ENCODE measurements at regions not wholly inside any gene's neighbourhood (a gene's known extent, or its start where the extent isn't known, plus 50 kb on each side); places are given as distances from the start of the nearest gene placed in this dataset.

- H3K36me3 ChIP-seq (ENCODE audit: insufficient read depth, low read length), result no peaks in the 10 kb centered on the region
- no peak overlapping the region for H3K27ac ChIP-seq (ENCODE audit: low read depth, low read length)
- H3K9me3 ChIP-seq (ENCODE audit: low read length), result no peaks in the 10 kb centered on the region
- no peak overlapping the region for H3K4me3 ChIP-seq (ENCODE audit: low read depth in 1 of 2, low read length in 2 of 2)
- no peaks in the 10 kb centered on the region for H3K27me3 ChIP-seq (ENCODE audit: control insufficient read depth in 1 of 2, insufficient read depth in 2 of 2, low read length in 2 of 2)
- no peaks in the 10 kb centered on the region for H3K4me1 ChIP-seq (ENCODE audit: insufficient read depth, low read length)
- H3K9ac ChIP-seq (ENCODE audit: low read length), result no peak overlapping the region
These were observed 208.6 kb downstream of the PSAT1 start for GRCh38 chr9:78505546-78505945.

GRCh38 chr9:78507037-78507436 lies 210.1 kb downstream of the PSAT1 start:
- no peaks in the 10 kb centered on the region for H3K27me3 ChIP-seq (ENCODE audit: control insufficient read depth in 1 of 2, insufficient read depth in 2 of 2, low read length in 2 of 2)
- no peak overlapping the region for H3K9ac ChIP-seq (ENCODE audit: low read length)
- no peaks in the 10 kb centered on the region for H3K9me3 ChIP-seq (ENCODE audit: low read length)
- H3K36me3 ChIP-seq (ENCODE audit: insufficient read depth, low read length), result no peaks in the 10 kb centered on the region
- H3K4me1 ChIP-seq (ENCODE audit: insufficient read depth, low read length), result no peaks in the 10 kb centered on the region
- H3K27ac ChIP-seq (ENCODE audit: low read depth, low read length), result no peak overlapping the region
- no peak overlapping the region for H3K4me3 ChIP-seq (ENCODE audit: low read depth in 1 of 2, low read length in 2 of 2)

GRCh38 chr9:78510035-78510434 lies 213.1 kb downstream of the PSAT1 start:
- H3K4me1 ChIP-seq (ENCODE audit: insufficient read depth, low read length), result no peaks in the 10 kb centered on the region
- no peak overlapping the region for H3K4me3 ChIP-seq (ENCODE audit: low read depth in 1 of 2, low read length in 2 of 2)
- no peaks in the 10 kb centered on the region for H3K9me3 ChIP-seq (ENCODE audit: low read length)
- no peak overlapping the region for H3K9ac ChIP-seq (ENCODE audit: low read length)
- no peak overlapping the region for H3K27ac ChIP-seq (ENCODE audit: low read depth, low read length)
- H3K36me3 ChIP-seq (ENCODE audit: insufficient read depth, low read length), result no peaks in the 10 kb centered on the region
- no peaks in the 10 kb centered on the region for H3K27me3 ChIP-seq (ENCODE audit: control insufficient read depth in 1 of 2, insufficient read depth in 2 of 2, low read length in 2 of 2)

- Histone ChIP-seq H3K4me3 (ENCODE audit: low read depth in 1 of 2, low read length in 2 of 2) (no peak overlapping the region), H3K27me3 (ENCODE audit: control insufficient read depth in 1 of 2, insufficient read depth in 2 of 2, low read length in 2 of 2) (no peaks in the 10 kb centered on the region), H3K36me3 (ENCODE audit: insufficient read depth, low read length) (no peaks in the 10 kb centered on the region), H3K27ac (ENCODE audit: low read depth, low read length) (no peak overlapping the region), H3K9me3 (ENCODE audit: low read length) (no peaks in the 10 kb centered on the region), H3K4me1 (ENCODE audit: insufficient read depth, low read length) (no peaks in the 10 kb centered on the region), H3K9ac (ENCODE audit: low read length) (no peak overlapping the region)
These were observed 218.2 kb downstream of the PSAT1 start for GRCh38 chr9:78515108-78515507.

- Histone ChIP-seq H3K4me3 (ENCODE audit: low read depth in 1 of 2, low read length in 2 of 2) (no peak overlapping the region), H3K27ac (ENCODE audit: low read depth, low read length) (no peak overlapping the region), H3K27me3 (ENCODE audit: control insufficient read depth in 1 of 2, insufficient read depth in 2 of 2, low read length in 2 of 2) (no peaks in the 10 kb centered on the region), H3K9ac (ENCODE audit: low read length) (no peak overlapping the region), H3K9me3 (ENCODE audit: low read length) (peaks cover 3% of the 10 kb centered on the region), H3K36me3 (ENCODE audit: insufficient read depth, low read length) (no peaks in the 10 kb centered on the region), H3K4me1 (ENCODE audit: insufficient read depth, low read length) (no peaks in the 10 kb centered on the region)
These were observed 222.9 kb downstream of the PSAT1 start for GRCh38 chr9:78519786-78520185.

DNA sequence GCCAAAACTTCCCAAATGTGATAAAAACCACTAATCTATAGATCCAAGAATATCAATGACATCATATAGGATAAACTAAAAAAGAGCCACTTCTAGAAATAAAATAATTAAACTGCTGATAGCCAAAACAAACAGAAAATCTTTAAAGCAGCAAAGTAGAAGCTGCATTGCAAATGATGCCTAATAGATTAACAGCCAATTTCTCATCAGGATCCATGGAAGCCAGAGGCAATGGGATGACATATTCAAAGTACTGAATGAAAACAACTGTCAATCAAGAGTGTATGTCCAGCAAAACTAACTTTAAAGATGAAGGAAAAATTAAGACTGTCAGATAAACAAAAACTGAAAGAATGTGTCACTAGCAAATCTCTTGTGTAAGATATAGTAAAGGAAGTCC lies 224.8 kb downstream of the PSAT1 start:
- Histone ChIP-seq H3K9me3 (ENCODE audit: low read length) (peaks cover 3% of the 10 kb centered on the region), H3K27ac (ENCODE audit: low read depth, low read length) (no peak overlapping the region), H3K4me1 (ENCODE audit: insufficient read depth, low read length) (no peaks in the 10 kb centered on the region), H3K36me3 (ENCODE audit: insufficient read depth, low read length) (no peaks in the 10 kb centered on the region), H3K4me3 (ENCODE audit: low read depth in 1 of 2, low read length in 2 of 2) (no peak overlapping the region), H3K9ac (ENCODE audit: low read length) (no peak overlapping the region), H3K27me3 (ENCODE audit: control insufficient read depth in 1 of 2, insufficient read depth in 2 of 2, low read length in 2 of 2) (no peaks in the 10 kb centered on the region)

- Histone ChIP-seq H3K27ac (ENCODE audit: low read depth, low read length) (no peak overlapping the region), H3K9me3 (ENCODE audit: low read length) (peaks cover 3% of the 10 kb centered on the region), H3K27me3 (ENCODE audit: control insufficient read depth in 1 of 2, insufficient read depth in 2 of 2, low read length in 2 of 2) (no peaks in the 10 kb centered on the region), H3K4me3 (ENCODE audit: low read depth in 1 of 2, low read length in 2 of 2) (no peak overlapping the region), H3K4me1 (ENCODE audit: insufficient read depth, low read length) (no peaks in the 10 kb centered on the region), H3K36me3 (ENCODE audit: insufficient read depth, low read length) (no peaks in the 10 kb centered on the region), H3K9ac (ENCODE audit: low read length) (no peak overlapping the region)
These were observed 229.1 kb downstream of the PSAT1 start for GRCh38 chr9:78525986-78526560.

GRCh38 chr9:78533500-78533899 lies 236.6 kb downstream of the PSAT1 start:
- no peaks in the 10 kb centered on the region for H3K27me3 ChIP-seq (ENCODE audit: control insufficient read depth in 1 of 2, insufficient read depth in 2 of 2, low read length in 2 of 2)
- no peaks in the 10 kb centered on the region for H3K36me3 ChIP-seq (ENCODE audit: insufficient read depth, low read length)
- no peak overlapping the region for H3K4me3 ChIP-seq (ENCODE audit: low read depth in 1 of 2, low read length in 2 of 2)
- no peak overlapping the region for H3K9ac ChIP-seq (ENCODE audit: low read length)
- no peaks in the 10 kb centered on the region for H3K4me1 ChIP-seq (ENCODE audit: insufficient read depth, low read length)
- no peaks in the 10 kb centered on the region for H3K9me3 ChIP-seq (ENCODE audit: low read length)
- H3K27ac ChIP-seq (ENCODE audit: low read depth, low read length), result no peak overlapping the region

DNA sequence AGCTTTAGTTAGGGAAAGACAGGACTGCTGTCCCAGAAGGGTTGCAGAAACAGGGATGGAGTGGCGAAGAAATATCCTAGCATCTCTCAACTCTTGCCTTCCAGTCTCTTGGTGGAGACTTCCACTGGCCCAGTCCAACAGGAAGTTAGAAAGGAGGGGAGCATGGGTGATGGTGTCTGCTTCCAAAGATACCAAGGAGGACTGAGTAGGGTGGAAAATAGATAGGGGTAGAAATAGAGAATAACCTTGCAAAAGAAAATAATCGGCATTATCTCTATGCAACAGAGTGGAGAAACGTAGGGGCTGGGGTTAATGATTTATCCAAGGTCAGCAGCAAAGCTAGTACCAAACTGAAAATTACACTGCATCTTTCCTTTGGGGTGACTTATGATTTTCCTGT lies 242.3 kb downstream of the PSAT1 start:
- Histone ChIP-seq H3K9ac (ENCODE audit: low read length) (no peak overlapping the region), H3K27me3 (ENCODE audit: control insufficient read depth in 1 of 2, insufficient read depth in 2 of 2, low read length in 2 of 2) (no peaks in the 10 kb centered on the region), H3K4me3 (ENCODE audit: low read depth in 1 of 2, low read length in 2 of 2) (no peak overlapping the region), H3K4me1 (ENCODE audit: insufficient read depth, low read length) (no peaks in the 10 kb centered on the region), H3K27ac (ENCODE audit: low read depth, low read length) (no peak overlapping the region), H3K36me3 (ENCODE audit: insufficient read depth, low read length) (no peaks in the 10 kb centered on the region), H3K9me3 (ENCODE audit: low read length) (no peaks in the 10 kb centered on the region)

DNA sequence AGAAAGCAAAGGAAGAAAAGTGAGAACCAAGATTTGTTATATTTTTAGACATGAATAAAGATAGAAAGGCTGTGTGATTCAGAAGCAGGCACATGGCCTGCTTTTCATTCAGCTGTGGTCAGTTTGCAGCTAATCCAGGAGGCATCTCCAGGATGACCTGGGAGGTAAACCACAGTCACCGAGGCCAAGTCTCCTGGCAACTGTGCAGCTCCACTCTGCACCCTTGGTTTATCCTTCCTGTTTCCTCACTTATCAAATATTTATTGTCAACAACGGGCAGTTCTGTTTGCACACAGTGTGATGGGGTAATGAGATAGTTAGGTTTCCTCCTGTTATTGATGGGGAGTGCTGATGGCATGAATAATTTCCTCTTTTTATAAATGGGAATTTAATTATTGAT lies 243.0 kb downstream of the PSAT1 start:
- no peak overlapping the region for H3K27ac ChIP-seq (ENCODE audit: low read depth, low read length)

DNA sequence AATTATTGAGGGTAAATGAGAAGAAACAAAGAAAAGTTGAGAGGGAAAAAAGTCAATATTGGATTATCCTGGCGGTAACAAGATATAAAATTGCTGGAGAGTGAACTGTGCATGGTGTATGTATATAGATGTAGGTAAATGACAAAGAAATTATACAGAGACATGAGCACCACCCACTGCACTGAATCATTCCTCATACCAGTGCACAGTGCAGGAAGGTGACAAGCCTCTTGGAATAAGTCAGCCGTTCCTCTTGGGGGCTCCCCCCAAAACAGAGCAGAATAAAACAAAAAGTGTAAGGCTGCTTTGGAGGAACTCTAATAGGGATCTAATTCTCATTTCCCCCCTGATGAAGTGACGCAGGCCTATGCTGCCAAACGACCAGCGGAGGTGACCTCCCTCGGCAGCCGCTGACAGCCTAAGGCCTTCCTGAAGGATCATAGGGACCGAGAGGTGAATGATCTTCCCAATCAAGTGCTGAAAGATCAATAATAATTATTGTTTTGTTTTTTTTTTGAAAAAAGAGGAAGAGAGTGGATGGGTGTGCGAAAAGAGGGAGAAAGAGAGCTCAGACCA lies 245.0 kb downstream of the PSAT1 start:
- no peaks in the 10 kb centered on the region for H3K36me3 ChIP-seq (ENCODE audit: insufficient read depth, low read length)
- no peak overlapping the region for H3K27ac ChIP-seq (ENCODE audit: low read depth, low read length)
- H3K9me3 ChIP-seq (ENCODE audit: low read length), result no peaks in the 10 kb centered on the region
- no peaks in the 10 kb centered on the region for H3K27me3 ChIP-seq (ENCODE audit: control insufficient read depth in 1 of 2, insufficient read depth in 2 of 2, low read length in 2 of 2)
- no peaks in the 10 kb centered on the region for H3K4me1 ChIP-seq (ENCODE audit: insufficient read depth, low read length)
- H3K4me3 ChIP-seq (ENCODE audit: low read depth in 1 of 2, low read length in 2 of 2), result no peak overlapping the region
- no peak overlapping the region for H3K9ac ChIP-seq (ENCODE audit: low read length)

More for the DNA sequence above, 243.0 kb downstream of the PSAT1 start:
- no peaks in the 10 kb centered on the region for H3K9me3 ChIP-seq (ENCODE audit: low read length)
- no peaks in the 10 kb centered on the region for H3K36me3 ChIP-seq (ENCODE audit: insufficient read depth, low read length)
- H3K4me1 ChIP-seq (ENCODE audit: insufficient read depth, low read length), result no peaks in the 10 kb centered on the region
- no peak overlapping the region for H3K4me3 ChIP-seq (ENCODE audit: low read depth in 1 of 2, low read length in 2 of 2)
- no peak overlapping the region for H3K9ac ChIP-seq (ENCODE audit: low read length)
- H3K27me3 ChIP-seq (ENCODE audit: control insufficient read depth in 1 of 2, insufficient read depth in 2 of 2, low read length in 2 of 2), result no peaks in the 10 kb centered on the region

DNA sequence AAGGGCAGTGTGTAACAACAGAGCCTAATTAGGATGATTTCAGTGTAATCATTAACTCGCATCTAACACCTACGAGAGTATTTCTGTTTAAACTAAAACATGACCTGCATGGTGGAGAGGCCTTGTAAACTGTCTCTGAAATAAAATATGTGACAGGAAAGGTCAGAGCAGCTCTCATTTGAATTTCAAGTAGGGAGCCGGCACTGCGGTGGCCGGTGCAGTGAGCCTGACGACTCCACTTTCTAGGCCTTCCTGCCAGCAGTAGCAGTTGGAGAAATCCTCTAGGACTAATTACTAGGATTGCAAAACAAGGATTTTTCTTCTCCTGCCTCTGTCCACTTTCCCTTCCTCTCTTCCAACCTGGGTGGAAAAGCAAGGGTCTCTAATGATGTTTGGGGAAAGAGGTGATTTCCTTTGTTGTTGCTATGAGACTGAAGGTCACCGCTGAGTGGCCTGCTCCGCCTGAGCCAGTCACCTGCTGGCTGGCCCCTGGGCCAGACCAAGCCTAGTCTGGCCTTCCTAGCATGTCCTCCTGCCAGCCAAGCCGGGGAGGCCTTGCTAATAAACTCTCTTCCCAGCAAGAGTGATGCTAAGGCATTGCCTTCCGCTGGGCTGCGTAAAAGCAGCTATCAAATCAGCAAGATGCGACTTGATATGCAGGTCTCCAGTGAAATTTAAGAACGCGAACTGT lies 245.7 kb downstream of the PSAT1 start:
- Histone ChIP-seq H3K4me3 (ENCODE audit: low read depth in 1 of 2, low read length in 2 of 2) (no peak overlapping the region), H3K27ac (ENCODE audit: low read depth, low read length) (no peak overlapping the region)

More for the DNA sequence above, 245.7 kb downstream of the PSAT1 start:
- Histone ChIP-seq H3K4me1 (ENCODE audit: insufficient read depth, low read length) (no peaks in the 10 kb centered on the region), H3K27me3 (ENCODE audit: control insufficient read depth in 1 of 2, insufficient read depth in 2 of 2, low read length in 2 of 2) (no peaks in the 10 kb centered on the region), H3K36me3 (ENCODE audit: insufficient read depth, low read length) (no peaks in the 10 kb centered on the region), H3K9ac (ENCODE audit: low read length) (no peak overlapping the region), H3K9me3 (ENCODE audit: low read length) (no peaks in the 10 kb centered on the region)
